GM23338 (cell line): ENCODE measurements at regions not wholly inside any gene's neighbourhood (a gene's known extent, or its start where the extent isn't known, plus 50 kb on each side); places are given as distances from the start of the nearest gene placed in this dataset.

ENCODE experiments used
- ATAC-seq: fragments of 200-7000 bp; cut with Tn5 transposase; 3 replicates; pipeline ENCODE4 v1.9.1; 2020
- DNase-seq: peaks from one replicate; pipeline ENCODE4 v3.0.0-alpha.2; 2015; ENCODE audit warnings: low spot score
- H2AFZ ChIP-seq: fragments of 200-600 bp; sonication (generic); 2 replicates; pipeline ENCODE4 v1.8.0; 2016; ENCODE audit warnings: antibody characterized with exemption, mild to moderate bottlenecking, moderate library complexity
- H3F3A ChIP-seq: fragments of 200-600 bp; sonication (generic); replicated peaks from 2 replicates; pipeline ENCODE4 v1.8.0; 2017; ENCODE audit warnings: antibody characterized with exemption, mixed run types, low read depth
- H3K27ac ChIP-seq: fragments of 200-600 bp; sonication (generic); 2 replicates; pipeline ENCODE4 v1.6.1; 2016; ENCODE audit warnings: low read depth
- H3K27me3 ChIP-seq: fragments of 200-600 bp; sonication (generic); 2 replicates; pipeline ENCODE4 v1.8.0; 2016; ENCODE audit warnings: mild to moderate bottlenecking, mixed run types, moderate library complexity; ENCODE audit not compliant: insufficient read depth
- H3K36me3 ChIP-seq: fragments of 200-600 bp; sonication (generic); 2 replicates; pipeline ENCODE4 v1.8.0; 2016; ENCODE audit warnings: mild to moderate bottlenecking; ENCODE audit not compliant: insufficient read depth
- H3K4me1 ChIP-seq: fragments of 200-600 bp; sonication (generic); 2 replicates; pipeline ENCODE4 v1.8.0; 2016; ENCODE audit warnings: mild to moderate bottlenecking, moderate library complexity; ENCODE audit not compliant: insufficient read depth
- H3K4me2 ChIP-seq: fragments of 200-600 bp; sonication (generic); 2 replicates; pipeline ENCODE4 v1.7.1; 2017; ENCODE audit warnings: mixed run types
- H3K4me3 ChIP-seq: fragments of 200-600 bp; sonication (generic); 2 replicates; pipeline ENCODE4 v1.6.1; 2016; ENCODE audit warnings: mixed run types
- H3K79me2 ChIP-seq: fragments of 200-600 bp; sonication (generic); replicated peaks from 2 replicates; pipeline ENCODE4 v1.8.0; 2017; ENCODE audit warnings: mild to moderate bottlenecking; ENCODE audit not compliant: insufficient read depth
- H3K9me2 ChIP-seq: fragments of 200-600 bp; sonication (generic); 2 replicates; pipeline ENCODE4 v1.8.0; 2017; ENCODE audit not compliant: insufficient read depth
- H4K20me1 ChIP-seq: fragments of 200-600 bp; sonication (generic); replicated peaks from 2 replicates; pipeline ENCODE4 v1.8.0; 2017; ENCODE audit warnings: mild to moderate bottlenecking; ENCODE audit not compliant: insufficient read depth
- H3K27ac Mint-ChIP-seq: 2 replicates; pipeline ENCODE4 v1.8.0; 2020; ENCODE audit warnings: inconsistent platforms, mild to moderate bottlenecking, moderate library complexity, mixed read lengths
- H3K27me3 Mint-ChIP-seq: 3 replicates; pipeline ENCODE4 v1.8.0; 2022; ENCODE audit warnings: low read depth, mild to moderate bottlenecking, moderate library complexity, mixed read lengths, inconsistent platforms; ENCODE audit not compliant: insufficient read depth, poor library complexity
- H3K36me3 Mint-ChIP-seq: 3 replicates; pipeline ENCODE4 v1.8.0; 2021; ENCODE audit warnings: low read depth, mild to moderate bottlenecking, inconsistent platforms, moderate library complexity, mixed read lengths
- H3K4me1 Mint-ChIP-seq: 3 replicates; pipeline ENCODE4 v1.8.0; 2020; ENCODE audit warnings: mild to moderate bottlenecking, inconsistent platforms, mixed read lengths
- H3K4me3 Mint-ChIP-seq: 3 replicates; pipeline ENCODE4 v1.8.0; 2021; ENCODE audit warnings: moderate library complexity, mild to moderate bottlenecking, inconsistent platforms, mixed read lengths
- H3K9me3 Mint-ChIP-seq: 3 replicates; pipeline ENCODE4 v1.8.0; 2020; ENCODE audit warnings: moderate library complexity, mild to moderate bottlenecking, inconsistent platforms, mixed read lengths
- CREB1 ChIP-seq: fragments of 250-450 bp; sonication (Bioruptor Pico); IDR thresholded peaks from 2 replicates; pipeline ENCODE4 v1.5.0; 2020; ENCODE audit warnings: low read depth, mild to moderate bottlenecking, moderate library complexity
- ETS1 ChIP-seq: IDR thresholded peaks from 2 replicates; pipeline ENCODE4 v1.6.1; 2016; ENCODE audit warnings: antibody characterized with exemption
- EZH2 ChIP-seq: fragments of 200-600 bp; sonication (generic); IDR thresholded peaks from one replicate; pipeline ENCODE4 v1.8.0; 2017; ENCODE audit warnings: antibody characterized with exemption, mild to moderate bottlenecking, low read depth; ENCODE audit not compliant: unreplicated experiment
- EZH2phosphoT487 ChIP-seq: fragments of 200-600 bp; sonication (generic); IDR thresholded peaks from one replicate; pipeline ENCODE4 v1.8.1; 2018; ENCODE audit warnings: antibody characterized with exemption; ENCODE audit not compliant: unreplicated experiment
- NANOG ChIP-seq: IDR thresholded peaks from 2 replicates; pipeline ENCODE4 v1.6.1; 2016; ENCODE audit warnings: antibody characterized with exemption, borderline replicate concordance
- ZNF331 ChIP-seq: fragments of 250-450 bp; sonication (Bioruptor Pico); IDR thresholded peaks from 2 replicates; pipeline ENCODE4 v1.5.0; 2020; ENCODE audit warnings: low read depth, mild to moderate bottlenecking, moderate library complexity

- TF ChIP-seq EZH2phosphoT487 (no peak), EZH2 (no peak), ETS1 (no peak)
- H2AFZ ChIP-seq = no peak overlapping the region
- peak overlapping the region; percentile 61 for H3K4me2 ChIP-seq
- H3K36me3 Mint-ChIP-seq = peaks cover 8% of the 10 kb centered on the region
- H3K36me3 ChIP-seq = no peaks in the 10 kb centered on the region
- H3K27ac Mint-ChIP-seq = peak overlapping the region; percentile 96
- peaks cover 7% of the 10 kb centered on the region; the same call in 2 of the 3 replicates for H3K9me3 Mint-ChIP-seq
- peaks cover 7% of the 10 kb centered on the region for H3K27me3 Mint-ChIP-seq
- H4K20me1 ChIP-seq = no peaks in the 10 kb centered on the region
- H3K9me2 ChIP-seq = no peaks in the 10 kb centered on the region
- no peaks in the 10 kb centered on the region for H3K27me3 ChIP-seq
- DNase-seq = no peak
- peak overlapping the region; percentile 91 for H3K27ac ChIP-seq
- no peaks in the 10 kb centered on the region for H3K79me2 ChIP-seq
- H3K4me3 Mint-ChIP-seq = peak overlapping the region; percentile 62
- ATAC-seq = peak; percentile 57
- peaks cover 38% of the 10 kb centered on the region for H3K4me1 ChIP-seq
- H3K4me1 Mint-ChIP-seq = peaks cover 59% of the 10 kb centered on the region
- peaks cover 21% of the 10 kb centered on the region for H3F3A ChIP-seq
- H3K4me3 ChIP-seq = peak overlapping the region; percentile 39
Measured at GRCh38 chr10:21293518-21294356, 231.7 kb downstream of the SKIDA1 start.

GRCh38 chr10:21292763-21293517 is 232.5 kb downstream of the SKIDA1 start:
- no peaks in the 10 kb centered on the region for H3K79me2 ChIP-seq
- TF ChIP-seq NANOG = peak; percentile 47
- TF ChIP-seq ZNF331 (CRISPR knock-in tag) = no peak
- TF ChIP-seq CREB1 (CRISPR knock-in tag) = peak; percentile 54
- no peak for TF ChIP-seq EZH2phosphoT487
- Mint-ChIP-seq H3K27me3 (peaks cover 7% of the 10 kb centered on the region), H3K4me3 (peak overlapping the region; percentile 62), H3K27ac (peak overlapping the region; percentile 96), H3K4me1 (peaks cover 54% of the 10 kb centered on the region), H3K36me3 (peaks cover 8% of the 10 kb centered on the region), H3K9me3 (peaks cover 7% of the 10 kb centered on the region; the same call in 2 of the 3 replicates)
- DNase-seq (peak; percentile 91), ATAC-seq (peak; percentile 78)
- H3F3A ChIP-seq = peaks cover 21% of the 10 kb centered on the region
- no peaks in the 10 kb centered on the region for H3K27me3 ChIP-seq
- H3K9me2 ChIP-seq = no peaks in the 10 kb centered on the region
- peak overlapping the region; percentile 39 for H3K4me3 ChIP-seq
- H3K36me3 ChIP-seq = no peaks in the 10 kb centered on the region
- H2AFZ ChIP-seq = no peak overlapping the region
- H3K4me2 ChIP-seq = peak overlapping the region; percentile 61
- peaks cover 33% of the 10 kb centered on the region for H3K4me1 ChIP-seq
- peak overlapping the region; percentile 91 for H3K27ac ChIP-seq
- no peaks in the 10 kb centered on the region for H4K20me1 ChIP-seq
